ENCODE measurements at regions not wholly inside any gene's neighbourhood (a gene's known extent, or its start where the extent isn't known, plus 50 kb on each side); places are given as distances from the start of the nearest gene placed in this dataset.

- H3K27ac ChIP-seq, result no peak overlapping the region
- no peak for TF ChIP-seq POLR2AphosphoS5 (IDR thresholded peaks at IDR 0.05)
- TF ChIP-seq POLR2A (IDR thresholded peaks at IDR 0.05), result no peak
- no peak for TF ChIP-seq CTCF (IDR thresholded peaks at IDR 0.05 in 8 of 11, conservative IDR thresholded peaks at IDR 0.05 in 3 of 11)
- intact Hi-C loops (cut with DNase I; ENCODE audit: low total_unique reads), result no loop called here
- H3K27me3 ChIP-seq (replicated peaks in 1 of 7), result no peaks in the 10 kb centered on the region
- no peaks in the 10 kb centered on the region for H3K4me1 ChIP-seq
- no peaks in the 10 kb centered on the region for H3K9me3 ChIP-seq
- DNase-seq, result no peak
- WGBS, 5 donors, result 77 to 86% (median 82%) methylated on average over 5 of the region's 5 CpGs
- H3K36me3 ChIP-seq, result no peaks in the 10 kb centered on the region
- H3K4me3 ChIP-seq, result no peak overlapping the region
These were observed 339.9 kb upstream of the ADARB2 start for GRCh38 chr10:2077231-2077630.

GRCh38 chr10:2076528-2076927 is 339.2 kb upstream of the ADARB2 start:
- no peak for TF ChIP-seq POLR2AphosphoS5 (IDR thresholded peaks at IDR 0.05)
- TF ChIP-seq POLR2A (IDR thresholded peaks at IDR 0.05), result no peak
- TF ChIP-seq CTCF (IDR thresholded peaks at IDR 0.05 in 8 of 11, conservative IDR thresholded peaks at IDR 0.05 in 3 of 11), result no peak
- no peaks in the 10 kb centered on the region for H3K27me3 ChIP-seq (replicated peaks in 1 of 7)
- no peaks in the 10 kb centered on the region for H3K4me1 ChIP-seq
- no peak for DNase-seq
- intact Hi-C loops (cut with DNase I; ENCODE audit: low total_unique reads), result no loop called here
- H3K4me3 ChIP-seq, result no peak overlapping the region
- no peak overlapping the region for H3K27ac ChIP-seq
- no peaks in the 10 kb centered on the region for H3K9me3 ChIP-seq
- WGBS, 5 donors, result 84 to 93% (median 89%) methylated on average over 10 to 11 of the region's 11 CpGs
- no peaks in the 10 kb centered on the region for H3K36me3 ChIP-seq

- no peak overlapping the region for H3K27ac ChIP-seq
- no peaks in the 10 kb centered on the region for H3K36me3 ChIP-seq
- H3K4me1 ChIP-seq, result no peaks in the 10 kb centered on the region
- intact Hi-C loops (cut with DNase I; ENCODE audit: low total_unique reads), result no loop called here
- 60 to 80% (median 70%) methylated on average over 2 of the region's 2 CpGs for WGBS, 5 donors
- no peak for TF ChIP-seq CTCF (IDR thresholded peaks at IDR 0.05 in 8 of 11, conservative IDR thresholded peaks at IDR 0.05 in 3 of 11)
- no peak for TF ChIP-seq POLR2A (IDR thresholded peaks at IDR 0.05)
- TF ChIP-seq POLR2AphosphoS5 (IDR thresholded peaks at IDR 0.05), result no peak
- no peaks in the 10 kb centered on the region for H3K27me3 ChIP-seq (replicated peaks in 1 of 7)
- no peak for DNase-seq
- peaks cover 0 to 37% (median 14%) of the 10 kb centered on the region in 8 donors for H3K9me3 ChIP-seq
- no peak overlapping the region for H3K4me3 ChIP-seq
These were observed 329.7 kb upstream of the ADARB2 start for GRCh38 chr10:2067015-2067414.

- Histone ChIP-seq H3K4me3 (no peak overlapping the region), H3K36me3 (no peaks in the 10 kb centered on the region), H3K27me3 (replicated peaks in 1 of 7) (no peaks in the 10 kb centered on the region), H3K9me3 (peaks cover 0 to 1% (median 0%) of the 10 kb centered on the region in 8 donors), H3K27ac (no peak overlapping the region), H3K4me1 (no peaks in the 10 kb centered on the region)
- DNase-seq, result no peak
- intact Hi-C loops (cut with DNase I; ENCODE audit: low total_unique reads), result no loop called here
- TF ChIP-seq POLR2A (IDR thresholded peaks at IDR 0.05), result no peak
- TF ChIP-seq POLR2AphosphoS5 (IDR thresholded peaks at IDR 0.05), result no peak
- TF ChIP-seq CTCF (IDR thresholded peaks at IDR 0.05 in 8 of 11, conservative IDR thresholded peaks at IDR 0.05 in 3 of 11), result no peak
- WGBS, 5 donors, result 36 to 64% (median 57%) methylated on average over 3 of the region's 3 CpGs
These were observed 317.4 kb upstream of the ADARB2 start for GRCh38 chr10:2054728-2055127.

Data from spleen (tissue), 11 donors.